Gastrocnemius medialis (tissue), 4 donors: ENCODE measurements at regions not wholly inside any gene's neighbourhood (a gene's known extent, or its start where the extent isn't known, plus 50 kb on each side); places are given as distances from the start of the nearest gene placed in this dataset.

Experiments used
- POLR2A ChIP-seq, 2 donors: fragments of 450-650 bp; IDR thresholded peaks; one replicate each; pipeline ENCODE4 v1.6.1; 2017; ENCODE audit warnings: antibody characterized with exemption in 2 of 2, mild to moderate bottlenecking in 2 of 2, moderate library complexity in 2 of 2
- TF ChIP-seq, protein P1 (sequence below), 5 experiments: fragments of 450-650 bp in 3 of 5; fragments of 200-600 bp in 2 of 5; sonication (generic) in 2 of 5; IDR thresholded peaks in 4 of 5; conservative IDR thresholded peaks in 1 of 5; 1 replicate in 4 of 5; 2 replicates in 1 of 5; pipeline ENCODE4 v1.5.1; 2016 to 2019; ENCODE audit warnings: antibody characterized with exemption in 5 of 5, mild to moderate bottlenecking in 3 of 5, moderate library complexity in 3 of 5

GRCh38 chr1:232521660-232522059, 108.3 kb downstream of the SIPA1L2 start:
- no peak for TF ChIP-seq POLR2A (IDR thresholded peaks at IDR 0.05)
- TF ChIP-seq, protein P1, sequence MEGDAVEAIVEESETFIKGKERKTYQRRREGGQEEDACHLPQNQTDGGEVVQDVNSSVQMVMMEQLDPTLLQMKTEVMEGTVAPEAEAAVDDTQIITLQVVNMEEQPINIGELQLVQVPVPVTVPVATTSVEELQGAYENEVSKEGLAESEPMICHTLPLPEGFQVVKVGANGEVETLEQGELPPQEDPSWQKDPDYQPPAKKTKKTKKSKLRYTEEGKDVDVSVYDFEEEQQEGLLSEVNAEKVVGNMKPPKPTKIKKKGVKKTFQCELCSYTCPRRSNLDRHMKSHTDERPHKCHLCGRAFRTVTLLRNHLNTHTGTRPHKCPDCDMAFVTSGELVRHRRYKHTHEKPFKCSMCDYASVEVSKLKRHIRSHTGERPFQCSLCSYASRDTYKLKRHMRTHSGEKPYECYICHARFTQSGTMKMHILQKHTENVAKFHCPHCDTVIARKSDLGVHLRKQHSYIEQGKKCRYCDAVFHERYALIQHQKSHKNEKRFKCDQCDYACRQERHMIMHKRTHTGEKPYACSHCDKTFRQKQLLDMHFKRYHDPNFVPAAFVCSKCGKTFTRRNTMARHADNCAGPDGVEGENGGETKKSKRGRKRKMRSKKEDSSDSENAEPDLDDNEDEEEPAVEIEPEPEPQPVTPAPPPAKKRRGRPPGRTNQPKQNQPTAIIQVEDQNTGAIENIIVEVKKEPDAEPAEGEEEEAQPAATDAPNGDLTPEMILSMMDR (IDR thresholded peaks at IDR 0.05 in 4 of 5, conservative IDR thresholded peaks at IDR 0.05 in 1 of 5), result no peak
